Tibial nerve (tissue), 4 donors: ENCODE measurements at regions not wholly inside any gene's neighbourhood (a gene's known extent, or its start where the extent isn't known, plus 50 kb on each side); places are given as distances from the start of the nearest gene placed in this dataset.

Experiments
- DNase-seq, 2 donors: peaks; one replicate each; pipeline ENCODE4 v3.0.0-alpha.2; 2019; ENCODE audit warnings: low spot score in 2 of 2
- H3K27ac ChIP-seq, 4 donors: fragments of 200-600 bp; sonication (generic) in 3 of 4; one replicate each; pipeline ENCODE4 v1.5.1; 2017 to 2019; ENCODE audit warnings: mild to moderate bottlenecking in 1 of 4
- H3K27me3 ChIP-seq, 2 donors: fragments of 200-600 bp; sonication (generic) in 1 of 2; one replicate each; pipeline versions ENCODE4 v1.5.1 to v1.6.0; 2017 to 2019
- H3K36me3 ChIP-seq, 3 donors: fragments of 200-600 bp; sonication (generic); one replicate each; pipeline ENCODE4 v1.5.1; 2018 to 2019
- H3K4me1 ChIP-seq, 4 donors: fragments of 200-600 bp; sonication (generic) in 3 of 4; one replicate each; pipeline ENCODE4 v1.5.1; 2017 to 2019
- H3K4me3 ChIP-seq, 4 donors: fragments of 200-600 bp; sonication (generic) in 3 of 4; one replicate each; pipeline ENCODE4 v1.5.1; 2017 to 2019; ENCODE audit warnings: mild to moderate bottlenecking in 1 of 4, moderate library complexity in 1 of 4
- H3K9me3 ChIP-seq, 4 donors: fragments of 200-600 bp; sonication (generic) in 3 of 4; one replicate each; pipeline ENCODE4 v1.5.1; 2017 to 2019
- CTCF ChIP-seq, 5 experiments: fragments of 200-600 bp in 3 of 5; fragments of 450-650 bp in 2 of 5; sonication (generic) in 3 of 5; IDR thresholded peaks; one replicate each; pipeline ENCODE4 v1.5.1; 2016 to 2019; ENCODE audit warnings: antibody characterized with exemption in 5 of 5, mild to moderate bottlenecking in 3 of 5, moderate library complexity in 2 of 5
- EP300 ChIP-seq, 2 donors: sonication (generic); formaldehyde crosslinking; IDR thresholded peaks; one replicate each; pipeline ENCODE4 v1.6.1; 2017; ENCODE audit warnings: antibody characterized with exemption in 2 of 2, mild to moderate bottlenecking in 1 of 2
- POLR2A ChIP-seq, 2 donors: fragments of 450-650 bp; IDR thresholded peaks; one replicate each; pipeline ENCODE4 v1.6.1; 2017; ENCODE audit warnings: antibody characterized with exemption in 2 of 2, mild to moderate bottlenecking in 2 of 2, moderate library complexity in 2 of 2
- WGBS, 2 donors: methylation state at CpG; one replicate each; pipeline ENCODE4 v1.1.5; 2018; 5-methylcytosine and 5-hydroxymethylcytosine counted together

- Histone ChIP-seq H3K36me3 (no peaks in the 10 kb centered on the region), H3K27me3 (no peaks in the 10 kb centered on the region), H3K4me3 (no peak overlapping the region), H3K27ac (no peak overlapping the region), H3K9me3 (no peaks in the 10 kb centered on the region), H3K4me1 (no peaks in the 10 kb centered on the region)
- TF ChIP-seq CTCF (IDR thresholded peaks at IDR 0.05) = no peak
- no peak for TF ChIP-seq EP300 (IDR thresholded peaks at IDR 0.05)
- TF ChIP-seq POLR2A (IDR thresholded peaks at IDR 0.05) = no peak
- no peak for DNase-seq
- 78 to 86% methylated on average over 2 of the region's 2 CpGs for WGBS, 2 donors
Measured at GRCh38 chr13:83816081-83816480, 66.2 kb downstream of the SLITRK1 start.

- no peaks in the 10 kb centered on the region for H3K36me3 ChIP-seq
- H3K27ac ChIP-seq = no peak overlapping the region
- 36 to 62% methylated on average over 1 of the region's 1 CpG for WGBS, 2 donors
- DNase-seq = no peak
- no peaks in the 10 kb centered on the region for H3K9me3 ChIP-seq
- no peak overlapping the region for H3K4me3 ChIP-seq
- TF ChIP-seq CTCF (IDR thresholded peaks at IDR 0.05) (no peak), EP300 (IDR thresholded peaks at IDR 0.05) (no peak), POLR2A (IDR thresholded peaks at IDR 0.05) (no peak)
- no peaks in the 10 kb centered on the region for H3K27me3 ChIP-seq
- H3K4me1 ChIP-seq = no peaks in the 10 kb centered on the region
Measured at GRCh38 chr13:83815598-83815997, 66.7 kb downstream of the SLITRK1 start.

GRCh38 chr13:83810136-83810535, 72.1 kb downstream of the SLITRK1 start:
- DNase-seq = no peak
- TF ChIP-seq CTCF (IDR thresholded peaks at IDR 0.05) (no peak), EP300 (IDR thresholded peaks at IDR 0.05) (no peak), POLR2A (IDR thresholded peaks at IDR 0.05) (no peak)
- no peaks in the 10 kb centered on the region for H3K9me3 ChIP-seq
- no peak overlapping the region for H3K4me3 ChIP-seq
- peak overlapping the region in 2 of 4 donors; percentile 33 to 42 for H3K27ac ChIP-seq
- no peaks in the 10 kb centered on the region for H3K36me3 ChIP-seq
- no peaks in the 10 kb centered on the region for H3K4me1 ChIP-seq
- H3K27me3 ChIP-seq = no peaks in the 10 kb centered on the region
- WGBS, 2 donors = 17 to 24% methylated on average over 2 of the region's 2 CpGs

- no peaks in the 10 kb centered on the region for H3K27me3 ChIP-seq
- no peaks in the 10 kb centered on the region for H3K4me1 ChIP-seq
- TF ChIP-seq CTCF (IDR thresholded peaks at IDR 0.05) (no peak), EP300 (IDR thresholded peaks at IDR 0.05) (no peak), POLR2A (IDR thresholded peaks at IDR 0.05) (no peak)
- 64 to 81% methylated on average over 2 of the region's 2 CpGs for WGBS, 2 donors
- no peak for DNase-seq
- H3K27ac ChIP-seq = no peak overlapping the region
- no peaks in the 10 kb centered on the region for H3K36me3 ChIP-seq
- H3K9me3 ChIP-seq = no peaks in the 10 kb centered on the region
- no peak overlapping the region for H3K4me3 ChIP-seq
Measured at GRCh38 chr13:83804356-83804962, 77.8 kb downstream of the SLITRK1 start.

- 89 to 90% methylated on average over 1 of the region's 1 CpG for WGBS, 2 donors
- Histone ChIP-seq H3K27me3 (no peaks in the 10 kb centered on the region), H3K27ac (no peak overlapping the region), H3K4me3 (no peak overlapping the region), H3K4me1 (no peaks in the 10 kb centered on the region), H3K9me3 (peaks cover 0 to 6% (median 0%) of the 10 kb centered on the region in 4 donors), H3K36me3 (no peaks in the 10 kb centered on the region)
- no peak for DNase-seq
- no peak for TF ChIP-seq POLR2A (IDR thresholded peaks at IDR 0.05)
- no peak for TF ChIP-seq EP300 (IDR thresholded peaks at IDR 0.05)
Measured at GRCh38 chr13:83798731-83799130, 83.5 kb downstream of the SLITRK1 start.

GRCh38 chr13:83796364-83796763, 85.9 kb downstream of the SLITRK1 start:
- no peaks in the 10 kb centered on the region for H3K4me1 ChIP-seq
- DNase-seq = no peak
- H3K9me3 ChIP-seq = peaks cover 0 to 6% (median 0%) of the 10 kb centered on the region in 4 donors
- no peak for TF ChIP-seq EP300 (IDR thresholded peaks at IDR 0.05)
- no peak for TF ChIP-seq CTCF (IDR thresholded peaks at IDR 0.05)
- no peak for TF ChIP-seq POLR2A (IDR thresholded peaks at IDR 0.05)
- no peak overlapping the region for H3K4me3 ChIP-seq
- no peaks in the 10 kb centered on the region for H3K36me3 ChIP-seq
- H3K27ac ChIP-seq = no peak overlapping the region
- H3K27me3 ChIP-seq = no peaks in the 10 kb centered on the region
- 42 to 50% methylated on average over 2 of the region's 2 CpGs for WGBS, 2 donors
